ES-I3 (cell line): ENCODE measurements at regions not wholly inside any gene's neighbourhood (a gene's known extent, or its start where the extent isn't known, plus 50 kb on each side); places are given as distances from the start of the nearest gene placed in this dataset.

ENCODE experiments used
- H3K36me3 ChIP-seq: 2 replicates; pipeline ENCODE4 v1.6.1; 2013; ENCODE audit warnings: mild to moderate bottlenecking, low read length, control low read depth, moderate library complexity; ENCODE audit not compliant: insufficient read depth
- H3K4me1 ChIP-seq: 2 replicates; pipeline ENCODE4 v1.6.1; 2013; ENCODE audit warnings: mild to moderate bottlenecking, control low read depth, low read length; ENCODE audit not compliant: insufficient read depth
- H3K9ac ChIP-seq: 2 replicates; pipeline ENCODE4 v1.6.1; 2013; ENCODE audit warnings: low read depth, mild to moderate bottlenecking, low read length, moderate library complexity
- H3K9me3 ChIP-seq: 2 replicates; pipeline ENCODE4 v1.6.1; 2013; ENCODE audit warnings: mild to moderate bottlenecking, low read length, moderate library complexity; ENCODE audit not compliant: control insufficient read depth, insufficient read depth

- H3K4me1 ChIP-seq: no peaks in the 10 kb centered on the region
- H3K9me3 ChIP-seq: no peaks in the 10 kb centered on the region
- no peaks in the 10 kb centered on the region for H3K36me3 ChIP-seq
- no peak overlapping the region for H3K9ac ChIP-seq
Observed at GRCh38 chr2:59684771-59685166, 868.7 kb downstream of the BCL11A start.

DNA sequence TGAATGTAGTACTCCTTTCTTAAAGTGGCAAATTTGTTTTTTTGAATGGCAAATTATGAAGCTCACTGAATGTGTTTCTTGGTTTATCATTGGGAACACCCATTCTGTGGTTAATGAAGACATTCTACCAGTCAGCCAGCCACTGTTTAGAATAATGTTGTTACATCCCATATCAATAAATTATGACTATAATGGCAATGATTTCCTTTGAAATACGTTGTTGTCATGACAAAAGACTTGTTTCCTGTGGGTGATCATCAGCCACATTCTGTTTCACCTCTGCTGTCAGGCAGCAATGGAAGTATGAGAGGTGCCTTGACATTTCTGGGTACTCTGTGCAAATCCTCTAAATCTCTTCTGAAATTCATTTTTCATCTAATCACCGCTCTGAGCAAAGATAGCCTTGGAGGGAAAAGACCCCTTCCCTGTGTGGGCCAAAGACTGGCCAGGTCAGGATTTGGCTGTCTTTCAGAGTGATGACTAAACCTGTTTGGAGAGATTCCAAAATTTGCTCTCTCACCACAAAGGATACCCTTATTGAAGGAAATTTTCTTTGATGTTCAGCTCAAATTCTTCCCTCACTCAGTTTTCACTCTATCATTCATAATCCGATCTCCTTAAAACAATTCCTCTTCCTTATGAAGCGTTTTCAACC lies 869.2 kb downstream of the BCL11A start:
- Histone ChIP-seq H3K4me1 (no peaks in the 10 kb centered on the region), H3K9ac (no peak overlapping the region), H3K36me3 (no peaks in the 10 kb centered on the region), H3K9me3 (no peaks in the 10 kb centered on the region)

DNA sequence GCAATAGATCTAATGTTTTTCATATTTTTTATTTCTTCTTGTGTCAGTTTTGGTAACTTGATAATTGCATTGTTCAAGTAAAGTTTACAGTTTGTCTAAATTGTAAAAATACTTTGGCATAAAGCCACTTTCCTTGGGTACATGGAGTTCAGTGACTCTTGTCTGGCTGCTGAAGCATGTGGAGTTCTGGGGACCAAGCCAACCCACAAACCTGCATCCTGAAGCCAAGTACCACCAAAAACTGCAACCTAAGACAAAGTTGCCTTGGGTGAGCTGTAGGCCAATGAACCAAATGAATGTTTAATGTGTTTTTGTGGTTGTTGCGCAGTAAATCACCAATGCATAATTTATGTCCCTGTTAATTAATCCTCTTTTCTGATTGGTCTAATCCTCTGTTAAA lies 872.6 kb downstream of the BCL11A start:
- H3K36me3 ChIP-seq: no peaks in the 10 kb centered on the region
- no peaks in the 10 kb centered on the region for H3K4me1 ChIP-seq
- H3K9me3 ChIP-seq: no peaks in the 10 kb centered on the region; the same call in 1 of the 2 replicates
- no peak overlapping the region for H3K9ac ChIP-seq

- Histone ChIP-seq H3K9me3 (no peaks in the 10 kb centered on the region; the same call in 1 of the 2 replicates), H3K4me1 (no peaks in the 10 kb centered on the region), H3K36me3 (no peaks in the 10 kb centered on the region), H3K9ac (no peak overlapping the region)
Observed at GRCh38 chr2:59677158-59677557, 876.3 kb downstream of the BCL11A start.

GRCh38 chr2:59674100-59674499 lies 879.4 kb downstream of the BCL11A start:
- H3K36me3 ChIP-seq: no peaks in the 10 kb centered on the region
- H3K9me3 ChIP-seq: no peaks in the 10 kb centered on the region; the same call in 1 of the 2 replicates
- H3K9ac ChIP-seq: no peak overlapping the region
- H3K4me1 ChIP-seq: no peaks in the 10 kb centered on the region

GRCh38 chr2:59665021-59665420 lies 888.4 kb downstream of the BCL11A start:
- no peak overlapping the region for H3K9ac ChIP-seq
- no peaks in the 10 kb centered on the region for H3K36me3 ChIP-seq
- H3K9me3 ChIP-seq: no peaks in the 10 kb centered on the region
- H3K4me1 ChIP-seq: peaks cover 8% of the 10 kb centered on the region; the same call in 1 of the 2 replicates

DNA sequence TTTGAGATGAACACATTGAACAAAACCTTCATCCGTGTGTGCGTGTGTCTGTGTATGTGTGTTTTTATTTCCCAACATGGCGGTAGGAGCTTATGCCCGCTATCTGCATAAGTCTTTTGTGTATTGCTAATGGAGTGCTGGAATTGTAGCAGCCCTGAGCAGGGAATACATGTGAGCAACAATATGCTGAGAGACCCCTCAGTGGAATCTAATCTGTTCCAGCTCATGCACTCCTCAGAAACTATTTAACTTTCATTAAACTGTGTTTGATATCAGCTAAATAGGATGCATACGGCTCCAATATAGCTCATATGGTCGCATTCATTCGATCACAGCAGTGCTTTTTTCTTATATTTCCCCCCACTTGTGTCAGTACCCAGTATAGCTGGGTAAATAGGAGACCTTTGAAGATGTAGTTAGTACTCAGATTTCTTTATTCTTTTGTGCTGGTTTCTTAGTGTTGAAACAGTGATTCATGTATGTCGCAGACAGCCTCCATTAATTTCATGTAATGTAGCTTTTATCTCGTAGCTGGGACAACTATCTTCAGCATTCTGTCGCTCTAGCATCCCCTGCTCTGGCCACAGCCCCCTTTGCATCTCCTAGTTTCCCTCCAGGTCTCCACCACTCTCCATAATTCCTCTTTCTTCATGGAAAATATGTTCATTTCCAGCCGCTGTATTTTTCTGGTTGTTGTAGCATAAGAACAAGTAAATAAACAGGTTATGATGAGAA lies 891.2 kb downstream of the BCL11A start:
- Histone ChIP-seq H3K4me1 (peaks cover 8% of the 10 kb centered on the region; the same call in 1 of the 2 replicates), H3K36me3 (no peaks in the 10 kb centered on the region), H3K9me3 (no peaks in the 10 kb centered on the region), H3K9ac (no peak overlapping the region)

DNA sequence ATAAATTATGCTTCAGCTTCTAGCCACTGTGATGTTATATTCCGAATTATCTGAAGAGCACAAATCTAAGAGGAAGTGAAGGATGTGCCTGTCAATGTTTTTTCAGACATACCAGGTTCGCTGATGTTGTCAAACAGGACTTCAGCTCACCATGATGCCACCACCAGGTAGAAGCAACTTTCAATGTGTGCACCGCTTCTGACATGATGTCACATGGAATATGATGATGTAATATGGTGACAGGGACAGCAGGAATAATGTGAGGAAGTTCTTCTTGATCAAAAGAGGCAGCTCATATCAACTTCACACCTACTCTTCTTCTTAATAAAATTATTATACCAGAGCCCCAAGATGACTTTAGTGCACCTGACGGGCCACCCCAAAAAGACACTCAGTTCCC lies 893.2 kb downstream of the BCL11A start:
- Histone ChIP-seq H3K9ac (no peak overlapping the region), H3K36me3 (no peaks in the 10 kb centered on the region), H3K9me3 (no peaks in the 10 kb centered on the region), H3K4me1 (peaks cover 8% of the 10 kb centered on the region; the same call in 1 of the 2 replicates)

DNA sequence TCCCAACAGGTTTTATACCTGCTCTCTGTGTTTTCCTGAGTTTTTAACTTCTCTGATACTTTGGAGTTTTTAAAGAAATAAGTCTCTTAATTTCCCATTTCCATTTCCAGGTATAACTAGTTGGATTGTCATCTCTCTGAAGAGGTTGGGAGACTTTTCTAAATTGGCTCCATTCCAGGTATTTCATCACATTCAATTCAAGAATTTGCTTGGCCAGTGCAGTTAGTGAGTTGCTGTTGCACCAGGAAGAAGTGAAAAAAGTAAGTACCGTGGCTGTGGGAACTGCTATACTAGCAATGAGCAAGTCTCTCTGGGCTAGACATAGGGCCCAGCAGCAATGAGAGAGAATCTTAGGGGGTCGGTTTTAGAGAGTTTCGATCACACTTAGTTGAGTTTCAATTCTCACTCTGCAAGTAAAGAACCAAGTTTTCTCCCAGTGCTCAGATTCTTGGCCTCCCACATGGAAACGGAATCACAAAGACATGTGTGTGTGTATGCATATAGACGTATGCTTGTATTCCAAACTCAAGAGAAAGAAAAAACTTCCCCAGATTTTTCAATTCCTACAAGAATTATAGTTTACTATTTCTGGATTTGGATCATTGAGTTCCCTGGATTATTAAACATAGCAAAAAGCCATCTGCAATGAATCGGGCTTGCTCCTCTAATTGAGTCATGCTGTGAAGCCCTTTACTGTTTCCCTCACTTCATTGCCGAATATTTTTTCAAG lies 894.4 kb downstream of the BCL11A start:
- no peaks in the 10 kb centered on the region for H3K9me3 ChIP-seq
- peaks cover 8% of the 10 kb centered on the region; the same call in 1 of the 2 replicates for H3K4me1 ChIP-seq

DNA sequence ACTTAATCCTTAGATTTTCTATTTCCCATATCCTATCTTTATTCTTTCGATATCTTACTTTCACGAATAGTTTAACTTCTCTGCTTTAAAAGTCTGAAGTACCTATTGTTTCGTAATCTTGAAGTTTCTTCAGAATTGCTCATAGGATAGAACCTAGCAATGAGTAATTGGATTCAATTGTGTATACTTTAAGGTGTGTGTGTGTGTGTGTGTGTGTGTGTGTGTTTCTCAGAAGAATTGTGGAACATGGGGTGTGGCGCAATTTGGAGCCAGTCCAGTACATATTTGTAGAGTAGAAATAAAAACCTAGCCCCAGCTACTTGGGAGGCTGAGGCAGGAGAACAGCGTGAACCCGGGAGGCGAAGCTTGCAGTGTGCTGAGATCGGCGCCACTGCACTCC lies 897.6 kb downstream of the BCL11A start:
- Histone ChIP-seq H3K9ac (no peak overlapping the region), H3K36me3 (no peaks in the 10 kb centered on the region), H3K9me3 (no peaks in the 10 kb centered on the region), H3K4me1 (no peaks in the 10 kb centered on the region)

More for the DNA sequence above, 894.4 kb downstream of the BCL11A start:
- Histone ChIP-seq H3K36me3 (no peaks in the 10 kb centered on the region), H3K9ac (no peak overlapping the region)

DNA sequence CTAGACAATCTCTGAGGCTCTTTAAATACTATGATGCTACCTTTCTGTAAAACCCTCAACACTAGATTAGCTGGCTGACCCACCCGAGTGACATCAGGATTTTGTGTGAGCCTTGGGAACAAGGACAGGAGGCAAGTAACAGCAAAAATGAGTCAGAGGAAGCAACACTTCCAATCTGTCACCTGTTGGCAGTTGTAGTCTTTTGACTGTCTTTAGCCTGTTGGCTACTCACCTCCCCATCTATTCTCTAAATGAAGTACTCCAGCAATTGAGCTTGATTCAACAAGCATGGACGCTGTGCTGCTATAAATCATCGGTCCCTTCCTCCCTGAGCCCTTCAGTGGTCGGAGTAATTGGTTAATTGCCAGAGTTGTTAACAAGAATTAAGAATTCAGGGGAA lies 898.7 kb downstream of the BCL11A start:
- no peak overlapping the region for H3K9ac ChIP-seq
- H3K4me1 ChIP-seq: no peaks in the 10 kb centered on the region
- no peaks in the 10 kb centered on the region for H3K36me3 ChIP-seq
- no peaks in the 10 kb centered on the region for H3K9me3 ChIP-seq

GRCh38 chr2:59653164-59653563 lies 900.3 kb downstream of the BCL11A start:
- Histone ChIP-seq H3K4me1 (no peaks in the 10 kb centered on the region), H3K9me3 (no peaks in the 10 kb centered on the region), H3K9ac (no peak overlapping the region), H3K36me3 (no peaks in the 10 kb centered on the region)

DNA sequence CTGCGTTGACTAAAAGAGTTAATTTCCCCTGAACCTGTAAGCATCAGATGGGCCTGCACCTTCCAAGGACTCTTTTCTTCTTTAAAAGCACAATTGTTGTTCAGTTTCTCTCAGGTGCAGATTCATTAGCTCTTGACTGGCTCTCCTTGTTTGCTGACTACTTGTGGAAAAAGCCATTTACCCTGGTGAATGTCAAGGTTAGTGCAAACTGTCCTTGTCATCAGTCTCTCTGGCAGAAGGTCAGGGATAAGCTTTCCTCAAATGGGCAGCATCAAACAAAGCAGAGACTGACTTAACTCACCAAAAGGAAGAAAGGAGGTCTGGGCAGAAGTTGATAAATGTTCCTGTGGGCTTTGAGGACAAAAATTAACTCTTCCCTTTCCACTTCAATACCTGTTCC lies 922.7 kb downstream of the BCL11A start:
- H3K9me3 ChIP-seq: no peaks in the 10 kb centered on the region; the same call in 1 of the 2 replicates
- H3K36me3 ChIP-seq: no peaks in the 10 kb centered on the region
- H3K9ac ChIP-seq: no peak overlapping the region
- no peaks in the 10 kb centered on the region for H3K4me1 ChIP-seq

DNA sequence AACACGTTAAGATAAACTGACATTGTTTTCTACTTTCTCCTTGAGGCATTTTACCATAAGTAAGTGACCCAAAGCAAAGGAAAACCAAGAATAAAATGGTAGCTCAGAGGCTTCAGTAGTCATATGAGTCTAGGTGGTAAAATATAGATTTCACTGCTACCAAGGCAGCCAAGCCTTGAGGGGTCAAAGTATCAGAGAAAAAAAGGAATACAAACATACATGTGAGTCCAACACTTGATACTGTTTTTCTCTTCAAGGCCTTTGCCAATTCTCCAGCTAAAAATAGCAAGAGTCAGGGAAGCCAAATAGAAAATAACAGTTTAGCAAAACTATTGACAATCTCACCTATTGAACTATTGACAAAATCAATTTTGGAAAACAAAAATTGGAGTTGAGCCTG lies 925.9 kb downstream of the BCL11A start:
- no peak overlapping the region for H3K9ac ChIP-seq
- no peaks in the 10 kb centered on the region for H3K4me1 ChIP-seq
- no peaks in the 10 kb centered on the region for H3K36me3 ChIP-seq
- no peaks in the 10 kb centered on the region; the same call in 1 of the 2 replicates for H3K9me3 ChIP-seq
